ENCODE measurements at regions not wholly inside any gene's neighbourhood (a gene's known extent, or its start where the extent isn't known, plus 50 kb on each side); places are given as distances from the start of the nearest gene placed in this dataset.
A peak's percentile ranks its signal among the peaks of the same experiment; 100 is the strongest.
"Not testable (repeated sequence)": the region's sequence is repeated elsewhere in the genome, so short reads cannot be mapped to it uniquely, and the experiment has no call there.

DNA sequence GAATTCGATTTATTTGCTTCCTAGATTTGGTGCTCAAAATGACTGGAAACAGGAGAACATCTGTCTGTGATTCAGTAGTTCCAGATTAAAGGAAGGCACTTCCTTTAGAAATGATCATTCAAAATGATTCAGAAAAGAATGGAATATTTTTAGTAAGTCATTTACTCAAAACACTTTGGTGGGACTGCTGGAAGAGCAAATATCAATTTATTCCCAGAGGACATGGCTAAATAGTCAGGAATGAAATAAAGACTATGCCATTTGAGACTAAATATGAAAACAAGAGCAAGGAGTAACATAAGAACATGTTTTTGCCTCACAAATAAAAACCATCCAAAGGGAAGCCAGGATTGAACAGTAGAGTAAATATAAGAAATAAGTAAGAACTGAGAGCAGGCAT is 138.6 kb upstream of the RASA1 start:
- no peaks in the 10 kb centered on the region for H3K27me3 Mint-ChIP-seq (ENCODE audit: low read depth)
- H3K27ac Mint-ChIP-seq (ENCODE audit: unreplicated experiment), result no peak overlapping the region
- no peaks in the 10 kb centered on the region for H3K9me3 Mint-ChIP-seq (ENCODE audit: low read depth)
- no peak overlapping the region for H3K4me3 Mint-ChIP-seq (ENCODE audit: unreplicated experiment)
- TF ChIP-seq, protein P1, sequence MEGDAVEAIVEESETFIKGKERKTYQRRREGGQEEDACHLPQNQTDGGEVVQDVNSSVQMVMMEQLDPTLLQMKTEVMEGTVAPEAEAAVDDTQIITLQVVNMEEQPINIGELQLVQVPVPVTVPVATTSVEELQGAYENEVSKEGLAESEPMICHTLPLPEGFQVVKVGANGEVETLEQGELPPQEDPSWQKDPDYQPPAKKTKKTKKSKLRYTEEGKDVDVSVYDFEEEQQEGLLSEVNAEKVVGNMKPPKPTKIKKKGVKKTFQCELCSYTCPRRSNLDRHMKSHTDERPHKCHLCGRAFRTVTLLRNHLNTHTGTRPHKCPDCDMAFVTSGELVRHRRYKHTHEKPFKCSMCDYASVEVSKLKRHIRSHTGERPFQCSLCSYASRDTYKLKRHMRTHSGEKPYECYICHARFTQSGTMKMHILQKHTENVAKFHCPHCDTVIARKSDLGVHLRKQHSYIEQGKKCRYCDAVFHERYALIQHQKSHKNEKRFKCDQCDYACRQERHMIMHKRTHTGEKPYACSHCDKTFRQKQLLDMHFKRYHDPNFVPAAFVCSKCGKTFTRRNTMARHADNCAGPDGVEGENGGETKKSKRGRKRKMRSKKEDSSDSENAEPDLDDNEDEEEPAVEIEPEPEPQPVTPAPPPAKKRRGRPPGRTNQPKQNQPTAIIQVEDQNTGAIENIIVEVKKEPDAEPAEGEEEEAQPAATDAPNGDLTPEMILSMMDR (IDR thresholded peaks at IDR 0.05), result no peak
- H3K36me3 Mint-ChIP-seq (ENCODE audit: low read depth), result no peaks in the 10 kb centered on the region
- H3K4me1 Mint-ChIP-seq (ENCODE audit: low read depth), result peaks cover 30% of the 10 kb centered on the region
- no peak for DNase-seq (ENCODE audit: low spot score)

DNA sequence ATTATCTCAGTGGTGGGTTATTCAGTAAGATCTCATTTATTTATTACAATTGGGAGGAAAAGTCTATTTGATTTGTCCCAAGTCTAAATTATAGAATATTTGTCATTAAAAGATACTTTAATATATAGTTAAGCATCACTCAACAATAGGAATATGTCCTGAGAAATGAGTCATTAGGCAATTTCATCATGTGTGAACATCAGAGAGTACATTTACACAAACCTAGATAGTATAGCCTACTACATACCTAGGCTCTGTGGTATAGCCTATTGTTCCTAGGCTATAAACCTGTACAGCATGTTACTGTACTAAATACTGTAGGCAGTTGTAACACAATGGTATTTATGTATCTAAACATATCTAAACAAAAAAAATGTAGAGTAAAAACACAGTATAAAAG is 135.0 kb upstream of the RASA1 start:
- TF ChIP-seq, protein P1 (IDR thresholded peaks at IDR 0.05), result no peak
- no peak for DNase-seq (ENCODE audit: low spot score)
- H3K9me3 Mint-ChIP-seq (ENCODE audit: low read depth), result peaks cover 4% of the 10 kb centered on the region
- H3K4me3 Mint-ChIP-seq (ENCODE audit: unreplicated experiment), result no peak overlapping the region
- H3K36me3 Mint-ChIP-seq (ENCODE audit: low read depth), result no peaks in the 10 kb centered on the region
- H3K27ac Mint-ChIP-seq (ENCODE audit: unreplicated experiment), result no peak overlapping the region
- peaks cover 30% of the 10 kb centered on the region for H3K4me1 Mint-ChIP-seq (ENCODE audit: low read depth)
- H3K27me3 Mint-ChIP-seq (ENCODE audit: low read depth), result no peaks in the 10 kb centered on the region

DNA sequence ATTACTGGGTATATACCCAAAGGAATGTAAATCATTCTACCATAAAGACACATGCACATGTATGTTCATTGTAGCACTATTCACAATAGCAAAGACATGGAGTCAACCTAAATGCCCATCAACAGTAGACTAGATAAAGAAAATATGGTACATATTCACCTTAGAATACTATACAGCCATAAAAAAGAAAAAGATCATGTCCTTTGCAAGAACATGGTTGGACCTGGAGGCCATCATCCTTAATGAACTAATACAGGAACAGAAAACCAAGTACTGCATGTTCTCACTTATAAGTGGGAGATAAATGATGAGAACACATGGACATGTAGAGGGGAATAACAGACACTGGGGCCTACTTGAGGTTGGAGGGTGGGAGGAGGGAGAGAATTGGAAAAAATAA is 133.2 kb upstream of the RASA1 start:
- H3K4me1 Mint-ChIP-seq (ENCODE audit: low read depth), result peaks cover 20% of the 10 kb centered on the region
- H3K36me3 Mint-ChIP-seq (ENCODE audit: low read depth); H3K4me3 Mint-ChIP-seq (ENCODE audit: unreplicated experiment); H3K9me3 Mint-ChIP-seq (ENCODE audit: low read depth); DNase-seq (ENCODE audit: low spot score); H3K27ac Mint-ChIP-seq (ENCODE audit: unreplicated experiment); H3K27me3 Mint-ChIP-seq (ENCODE audit: low read depth): not testable (repeated sequence)

DNA sequence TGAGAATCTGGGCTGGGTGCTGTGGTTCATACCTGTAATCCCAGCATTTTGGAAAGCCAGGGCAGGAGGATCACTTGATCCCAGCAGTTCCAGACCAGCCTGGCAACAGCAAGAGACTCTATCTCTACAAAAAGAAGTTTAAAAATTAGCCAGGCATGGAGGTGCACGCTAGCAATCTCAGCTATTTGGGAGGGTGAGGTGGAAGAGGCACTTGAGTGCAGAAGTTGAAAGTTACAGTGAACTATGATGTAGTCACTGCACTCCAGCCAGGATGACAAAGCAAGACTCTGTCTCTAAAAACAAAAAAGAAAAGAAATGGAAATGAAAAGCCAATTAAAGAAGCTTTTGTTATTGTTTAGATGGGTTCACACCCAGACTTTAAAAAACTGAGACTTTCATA is 131.6 kb upstream of the RASA1 start:
- Mint-ChIP-seq H3K4me3 (ENCODE audit: unreplicated experiment) (no peak overlapping the region), H3K4me1 (ENCODE audit: low read depth) (peaks cover 20% of the 10 kb centered on the region), H3K27me3 (ENCODE audit: low read depth) (no peaks in the 10 kb centered on the region), H3K9me3 (ENCODE audit: low read depth) (peaks cover 4% of the 10 kb centered on the region), H3K27ac (ENCODE audit: unreplicated experiment) (peak overlapping the region; percentile 18), H3K36me3 (ENCODE audit: low read depth) (no peaks in the 10 kb centered on the region)
- TF ChIP-seq, protein P1 (IDR thresholded peaks at IDR 0.05), result no peak
- DNase-seq (ENCODE audit: low spot score), result no peak

DNA sequence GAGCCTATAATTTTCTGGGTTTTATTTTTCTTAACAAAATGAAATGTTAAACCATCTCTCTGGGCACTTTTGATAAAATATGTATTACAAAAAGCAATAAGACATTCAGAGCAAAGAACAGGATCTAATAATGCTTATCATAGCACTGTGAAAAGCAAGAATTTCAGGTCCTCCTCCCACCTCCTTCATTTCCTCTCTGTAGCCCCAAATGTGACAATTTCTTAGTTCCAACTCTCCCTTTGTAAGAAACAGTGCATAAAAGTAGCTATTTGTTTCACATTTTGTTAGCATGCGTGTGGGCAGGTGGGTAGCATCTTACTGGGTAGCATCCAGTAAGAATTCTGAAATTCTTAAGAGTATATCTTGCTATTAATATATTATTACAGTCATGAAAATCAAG is 130.9 kb upstream of the RASA1 start:
- TF ChIP-seq, protein P1 (IDR thresholded peaks at IDR 0.05), result no peak
- DNase-seq (ENCODE audit: low spot score), result no peak
- H3K9me3 Mint-ChIP-seq (ENCODE audit: low read depth), result peaks cover 4% of the 10 kb centered on the region
- no peaks in the 10 kb centered on the region for H3K27me3 Mint-ChIP-seq (ENCODE audit: low read depth)
- H3K4me1 Mint-ChIP-seq (ENCODE audit: low read depth), result peaks cover 25% of the 10 kb centered on the region
- no peaks in the 10 kb centered on the region for H3K36me3 Mint-ChIP-seq (ENCODE audit: low read depth)
- no peak overlapping the region for H3K27ac Mint-ChIP-seq (ENCODE audit: unreplicated experiment)
- H3K4me3 Mint-ChIP-seq (ENCODE audit: unreplicated experiment), result no peak overlapping the region

DNA sequence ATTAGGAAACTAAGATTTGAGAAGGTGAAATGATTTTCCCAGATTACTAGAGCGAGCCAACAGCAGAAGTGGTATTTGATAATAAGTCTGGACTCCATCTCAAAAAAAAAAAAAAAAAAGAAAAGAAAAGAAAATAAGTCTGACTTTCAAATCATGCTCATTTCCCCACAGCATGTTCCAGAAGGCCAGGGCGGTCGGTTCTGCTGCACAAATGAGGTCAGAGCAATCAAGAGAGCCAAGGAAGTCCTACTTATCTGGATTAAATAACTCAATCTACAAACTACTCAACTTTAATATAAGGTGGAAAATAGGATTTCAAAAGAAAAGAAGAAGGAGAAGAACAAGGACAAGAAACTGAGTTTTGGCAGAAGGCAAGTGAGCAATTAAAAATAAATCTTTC is 130.4 kb upstream of the RASA1 start:
- H3K27ac Mint-ChIP-seq (ENCODE audit: unreplicated experiment), result no peak overlapping the region
- H3K36me3 Mint-ChIP-seq (ENCODE audit: low read depth), result no peaks in the 10 kb centered on the region
- DNase-seq (ENCODE audit: low spot score), result no peak
- TF ChIP-seq, protein P1 (IDR thresholded peaks at IDR 0.05), result no peak
- H3K4me3 Mint-ChIP-seq (ENCODE audit: unreplicated experiment), result no peak overlapping the region
- no peaks in the 10 kb centered on the region for H3K27me3 Mint-ChIP-seq (ENCODE audit: low read depth)
- H3K4me1 Mint-ChIP-seq (ENCODE audit: low read depth), result peaks cover 26% of the 10 kb centered on the region
- H3K9me3 Mint-ChIP-seq (ENCODE audit: low read depth), result peaks cover 4% of the 10 kb centered on the region

Data from chondrocyte (in vitro differentiated cells).